Dermis blood vessel endothelial cell (primary cell): ENCODE measurements at regions not wholly inside any gene's neighbourhood (a gene's known extent, or its start where the extent isn't known, plus 50 kb on each side); places are given as distances from the start of the nearest gene placed in this dataset.

Experiments
- DNase-seq: peaks from one replicate; pipeline ENCODE4 v3.0.0; 2010

DNA sequence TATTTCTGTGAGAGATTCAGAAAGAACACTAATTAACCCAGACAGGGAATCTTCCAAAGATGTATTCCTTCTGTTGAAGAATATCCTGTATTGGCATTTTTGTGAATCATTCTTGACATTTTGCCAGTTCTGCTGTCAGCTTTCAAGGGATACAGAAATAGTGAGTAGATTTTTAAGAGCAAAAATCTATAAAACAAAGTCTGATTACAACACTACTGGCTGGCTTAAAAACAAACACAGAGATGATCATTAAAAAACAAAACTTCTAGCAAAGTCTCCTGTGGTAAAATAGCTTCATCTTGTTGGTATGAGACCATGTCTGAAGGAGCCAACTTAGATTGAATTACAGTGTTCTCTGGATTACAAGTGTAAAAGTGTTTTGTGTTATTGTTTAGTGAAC, 866.3 kb upstream of the KLHL29 start:
- no peak for DNase-seq

DNA sequence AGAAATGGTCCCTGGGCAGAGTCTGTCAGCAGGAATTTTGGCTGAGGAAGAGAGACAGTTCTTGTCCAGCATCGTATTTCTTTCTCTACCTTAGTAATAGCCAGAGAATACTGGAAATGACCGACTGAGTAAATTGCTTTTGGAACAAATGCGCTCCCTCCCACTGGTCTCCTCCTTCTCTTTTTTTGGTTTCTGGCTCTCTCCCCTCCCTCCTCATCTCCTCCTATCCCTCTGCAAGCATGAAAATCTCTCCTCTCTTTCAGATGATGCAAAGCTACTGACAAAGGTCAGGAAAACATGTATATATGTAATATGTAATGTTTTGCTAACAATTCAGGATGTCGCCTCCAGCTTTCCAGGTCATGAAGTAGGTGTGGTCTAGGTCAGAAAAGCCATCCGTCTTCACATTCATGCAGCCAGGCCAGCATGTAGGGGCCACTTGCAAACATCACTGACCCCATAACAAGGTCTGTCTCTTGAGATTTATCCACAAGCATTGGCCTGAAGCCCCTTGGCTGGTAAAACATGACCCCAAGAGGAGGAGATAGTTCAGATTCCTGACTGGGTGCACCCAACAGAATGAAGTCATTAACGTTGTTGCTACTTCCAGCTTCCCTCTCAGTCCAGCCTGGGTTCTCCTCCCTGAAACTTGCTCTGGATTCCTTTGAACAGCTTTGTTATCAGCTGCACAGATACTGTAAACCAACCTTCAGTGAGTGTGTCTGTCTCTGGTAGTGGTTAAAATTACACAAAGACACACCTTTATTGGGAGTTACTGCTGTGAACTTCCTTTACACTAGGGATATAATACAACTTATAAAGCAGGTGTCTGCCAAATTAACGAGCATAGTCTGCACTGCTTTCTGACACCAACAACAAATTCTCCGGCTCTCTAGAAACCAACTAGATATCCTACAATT, 864.4 kb upstream of the KLHL29 start:
- DNase-seq = no peak

DNA sequence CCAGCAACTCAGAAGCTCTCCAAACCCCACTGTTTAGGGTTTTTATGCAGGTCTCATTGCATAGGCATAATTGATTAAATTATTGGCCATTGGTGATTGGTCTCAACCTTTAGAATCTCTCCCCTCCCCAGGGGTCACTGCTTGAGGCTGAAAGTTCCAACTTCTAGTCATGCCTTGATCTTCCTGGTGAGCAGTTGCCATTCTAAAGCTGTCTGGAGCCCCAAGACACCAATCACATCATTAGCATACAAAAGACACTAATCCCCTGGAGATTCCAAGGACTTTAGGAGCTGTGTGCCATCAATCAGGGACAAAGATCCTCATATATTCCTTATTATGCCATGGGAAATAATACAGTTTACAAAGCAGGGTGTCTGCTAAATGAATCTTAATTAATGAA, 863.4 kb upstream of the KLHL29 start:
- no peak for DNase-seq

DNA sequence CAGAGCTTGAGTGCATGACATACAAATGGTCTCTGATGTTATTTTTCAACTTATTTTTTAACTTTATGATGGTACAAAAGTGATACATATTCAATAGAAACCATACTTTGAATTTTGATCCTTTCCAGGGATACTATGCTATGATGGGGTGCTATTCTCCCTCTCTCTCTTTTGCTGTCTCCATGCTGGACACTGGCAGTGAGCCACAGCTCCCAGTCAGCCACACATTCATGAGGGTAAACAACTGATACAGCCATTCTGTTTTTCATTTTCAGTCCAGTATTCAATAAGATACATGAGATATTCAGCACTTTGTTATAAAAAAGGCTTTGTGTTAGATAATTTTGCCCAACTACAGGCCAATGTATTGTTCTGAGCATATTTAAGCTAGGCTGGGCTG, 859.3 kb upstream of the KLHL29 start:
- no peak for DNase-seq

DNA sequence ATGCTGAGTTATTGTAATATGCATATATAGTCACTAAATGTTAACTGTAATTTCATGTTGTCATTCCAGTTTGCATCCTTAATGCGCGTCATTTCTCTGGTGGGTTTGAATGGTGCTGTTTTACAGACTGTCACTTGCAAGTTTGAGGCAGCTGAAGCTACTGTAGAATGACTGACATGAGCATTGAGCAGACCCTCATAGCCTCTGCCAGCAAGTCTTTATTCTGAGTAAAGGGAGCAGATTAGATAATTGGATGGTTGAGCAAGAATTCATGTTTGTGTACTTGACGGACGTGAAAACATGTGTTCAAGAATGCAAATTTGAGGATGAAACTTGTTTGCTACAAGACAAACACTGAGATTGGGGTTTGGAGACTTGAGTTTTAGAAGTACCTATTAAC, 854.8 kb upstream of the KLHL29 start:
- DNase-seq = no peak

- DNase-seq = no peak
Measured at GRCh38 chr2:22536133-22536532, 848.8 kb upstream of the KLHL29 start.

GRCh38 chr2:22554453-22554852, 830.5 kb upstream of the KLHL29 start:
- no peak for DNase-seq

DNA sequence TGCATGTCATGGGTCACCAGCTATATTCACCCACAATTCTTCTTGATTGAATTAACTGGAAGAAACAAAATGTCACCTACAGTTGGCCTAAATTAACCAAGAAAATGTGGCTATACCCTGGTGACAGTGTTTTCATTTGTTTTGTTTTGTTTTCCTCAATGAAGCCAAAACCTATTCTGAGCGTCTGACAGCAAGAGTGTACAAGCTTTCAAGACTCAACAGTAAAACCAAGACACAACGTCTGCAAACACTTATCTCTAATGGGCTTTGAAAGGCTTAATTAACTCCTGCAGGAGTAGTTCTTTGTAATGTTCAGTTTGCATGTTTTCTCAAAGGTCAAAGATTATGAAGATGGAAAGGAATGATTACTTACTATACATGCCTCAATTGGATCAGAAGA, 827.6 kb upstream of the KLHL29 start:
- no peak for DNase-seq

DNA sequence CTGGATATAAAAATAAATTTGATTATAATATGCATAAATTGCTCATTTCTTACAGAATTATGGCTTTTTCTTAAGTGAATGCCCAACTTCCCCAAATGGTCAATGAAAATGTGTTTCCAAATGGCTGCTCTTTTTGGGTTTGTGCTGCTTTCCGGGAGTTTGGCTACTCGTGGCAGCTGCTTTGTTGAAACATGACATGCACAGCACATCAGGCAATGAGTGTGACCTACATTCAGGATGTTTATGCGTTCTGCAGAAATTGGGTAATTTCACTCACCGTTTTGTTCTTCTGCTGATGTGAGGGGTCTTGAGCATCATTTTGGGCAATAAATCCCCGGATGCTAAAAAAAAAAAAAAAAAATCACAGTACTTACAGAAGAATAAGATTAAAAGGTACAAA, 825.0 kb upstream of the KLHL29 start:
- DNase-seq = no peak

DNA sequence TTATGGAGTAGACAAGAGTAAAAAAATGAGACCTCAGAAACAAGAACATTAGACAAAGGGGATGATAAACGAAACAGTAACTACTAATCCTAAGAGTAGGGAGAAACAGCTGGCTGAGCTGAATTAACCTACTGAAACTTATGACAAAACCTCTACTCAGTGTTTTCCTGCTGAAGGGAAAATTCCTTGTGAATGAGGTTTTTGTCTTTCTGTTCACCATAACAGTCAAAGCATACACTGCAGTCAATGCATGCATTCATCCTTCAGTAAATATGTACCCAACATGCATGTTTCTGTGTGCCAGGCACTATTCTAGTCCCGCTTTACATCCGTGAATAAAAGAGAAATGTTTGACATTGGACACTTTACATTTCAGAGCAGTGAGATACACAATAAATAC, 805.6 kb upstream of the KLHL29 start:
- no peak for DNase-seq

DNA sequence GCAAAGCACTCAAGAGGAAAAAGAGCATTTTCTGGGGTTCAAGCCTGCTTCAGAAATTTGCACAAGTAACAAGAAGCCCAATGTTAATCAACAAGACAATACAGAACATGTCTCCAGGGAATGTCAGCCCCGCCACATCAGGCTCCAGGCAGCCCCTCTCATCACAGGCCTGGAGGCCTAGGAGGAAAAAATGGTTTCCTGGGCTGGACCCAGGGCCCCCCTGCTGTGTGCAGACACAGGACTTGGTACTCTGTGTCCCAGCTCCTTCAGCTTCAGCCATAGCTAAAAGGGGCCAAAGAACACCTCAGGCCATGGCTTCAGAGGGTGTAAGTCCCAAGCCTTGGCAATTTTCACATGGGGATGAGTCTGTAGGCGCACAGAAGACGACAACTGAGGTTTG, 802.9 kb upstream of the KLHL29 start:
- no peak for DNase-seq

- no peak for DNase-seq
Measured at GRCh38 chr2:22596306-22596705, 788.7 kb upstream of the KLHL29 start.

DNA sequence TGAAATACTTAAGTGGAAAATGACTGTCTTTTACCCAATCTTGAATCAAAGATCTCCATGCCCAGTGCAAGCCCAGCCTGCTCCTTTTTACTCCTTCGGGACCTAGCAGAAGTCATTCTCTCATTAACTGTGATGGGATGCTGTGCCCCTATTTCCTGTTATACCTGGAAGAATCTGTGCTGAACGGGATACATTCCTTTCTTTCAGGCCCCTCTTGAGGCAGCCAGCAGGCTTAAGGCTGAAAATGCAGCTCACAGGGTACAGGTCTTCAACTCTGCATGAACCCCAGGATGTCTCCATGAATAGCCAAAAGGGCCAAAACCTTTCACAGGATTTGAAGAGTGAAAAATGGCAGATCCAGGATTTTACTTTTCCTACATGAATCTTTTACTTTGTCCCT, 784.8 kb upstream of the KLHL29 start:
- no peak for DNase-seq

GRCh38 chr2:22600999-22601398, 784.0 kb upstream of the KLHL29 start:
- no peak for DNase-seq

GRCh38 chr2:22604136-22604535, 780.8 kb upstream of the KLHL29 start:
- DNase-seq = no peak

- no peak for DNase-seq
Measured at GRCh38 chr2:22616031-22616430, 768.9 kb upstream of the KLHL29 start.

- DNase-seq = no peak
Measured at GRCh38 chr2:22623620-22624019, 761.4 kb upstream of the KLHL29 start.

- DNase-seq = no peak
Measured at GRCh38 chr2:22626621-22627020, 758.4 kb upstream of the KLHL29 start.

DNA sequence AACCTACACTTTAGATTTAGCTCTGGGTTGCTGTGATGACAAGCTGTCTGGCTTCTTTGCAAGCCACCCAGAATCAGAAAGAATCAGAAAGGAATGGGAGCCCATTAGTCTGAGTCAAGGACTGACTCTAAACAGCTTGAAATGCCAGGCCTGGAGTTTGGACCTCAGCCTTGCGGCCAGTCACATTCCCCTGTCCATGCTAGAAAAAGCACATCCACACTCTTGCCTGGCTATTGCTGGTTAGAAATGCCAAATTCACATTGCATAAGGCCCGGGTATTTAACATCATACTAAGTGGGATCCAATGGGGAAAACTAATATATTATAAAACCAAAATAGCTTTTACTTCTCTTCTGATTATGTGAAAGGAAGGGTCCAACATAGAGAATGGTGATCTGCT, 756.8 kb upstream of the KLHL29 start:
- no peak for DNase-seq

DNA sequence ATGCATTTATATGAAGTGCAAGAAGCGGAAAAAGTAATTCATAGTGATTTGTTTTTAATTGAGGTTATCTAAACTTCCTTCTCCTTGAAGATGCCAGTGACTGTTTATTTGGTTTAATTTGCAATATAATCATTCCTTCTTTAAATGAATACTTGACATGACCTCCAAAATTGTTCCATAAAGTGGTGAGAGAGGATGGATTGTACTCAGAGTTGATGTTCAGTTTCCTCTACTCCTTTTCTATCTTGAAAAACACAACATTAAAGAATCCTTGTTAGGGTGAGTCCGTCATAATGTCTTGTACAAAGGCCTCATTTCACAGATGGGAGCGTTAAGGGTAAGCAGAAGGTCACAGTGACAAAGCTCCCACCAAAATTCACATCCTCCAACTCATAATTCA, 756.1 kb upstream of the KLHL29 start:
- no peak for DNase-seq

DNA sequence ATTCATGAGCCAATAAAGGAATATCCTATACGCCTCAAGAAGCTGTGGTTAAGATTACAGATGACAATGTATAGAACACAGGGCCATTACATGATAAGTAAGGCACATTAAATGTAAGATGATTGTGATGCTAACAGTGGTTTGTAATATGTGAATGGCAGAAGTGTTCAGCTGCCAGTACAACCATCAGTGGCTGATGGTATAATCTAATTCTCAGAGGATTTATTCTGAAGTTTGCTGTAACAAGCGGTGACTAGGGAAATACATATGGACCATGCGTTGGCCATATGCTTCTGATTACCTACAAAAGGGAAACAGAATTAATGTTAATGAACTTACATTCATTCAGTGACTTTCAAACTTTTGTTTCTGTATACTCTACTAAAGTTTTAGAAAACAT, 750.8 kb upstream of the KLHL29 start:
- DNase-seq = no peak

DNA sequence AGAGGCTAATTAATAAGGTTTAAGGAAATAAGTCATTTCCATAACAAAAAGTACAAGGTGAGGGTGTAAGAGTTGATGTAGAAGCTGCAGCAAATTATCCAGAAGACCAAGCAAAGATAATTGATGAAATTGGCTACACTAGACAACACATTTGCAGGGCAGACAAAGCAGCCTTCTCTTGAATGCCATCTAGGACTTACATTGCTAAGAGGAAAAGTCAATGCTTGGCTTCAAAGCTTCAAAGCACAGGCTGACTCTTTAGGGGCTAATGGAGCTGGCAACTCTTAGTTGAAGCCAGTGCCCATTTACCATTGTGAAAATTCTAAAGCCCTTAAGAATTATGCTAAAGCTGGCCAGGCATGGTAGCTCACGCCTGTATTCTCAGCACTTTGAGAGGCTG, 728.6 kb upstream of the KLHL29 start:
- DNase-seq = no peak

DNA sequence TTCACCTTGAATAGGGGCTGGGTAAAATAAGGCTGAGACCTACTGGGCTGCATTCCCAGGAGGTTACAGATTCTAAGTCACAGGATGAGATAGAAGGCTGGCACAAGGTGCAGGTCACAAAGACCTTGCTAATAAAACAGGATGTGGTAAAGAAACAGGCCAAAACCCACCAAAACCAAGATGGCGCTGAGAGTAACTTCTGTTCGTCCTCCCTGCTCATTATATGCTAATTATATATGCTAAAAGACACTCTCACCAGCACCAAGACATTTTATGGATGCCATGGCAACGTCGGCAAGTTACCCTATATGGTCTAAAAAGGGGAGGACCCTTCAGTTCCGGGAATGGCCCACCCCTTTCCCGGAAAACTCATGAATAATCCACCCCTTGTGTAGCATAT, 711.5 kb upstream of the KLHL29 start:
- DNase-seq = no peak

GRCh38 chr2:22683914-22684313, 701.1 kb upstream of the KLHL29 start:
- DNase-seq = no peak

- DNase-seq = no peak
Measured at GRCh38 chr2:22690096-22690495, 694.9 kb upstream of the KLHL29 start.
